ENCODE measurements at regions not wholly inside any gene's neighbourhood (a gene's known extent, or its start where the extent isn't known, plus 50 kb on each side); places are given as distances from the start of the nearest gene placed in this dataset.
"Not testable (repeated sequence)": the region's sequence is repeated elsewhere in the genome, so short reads cannot be mapped to it uniquely, and the experiment has no call there.

GRCh38 chr14:45621731-45622130 is 368.7 kb upstream of the MIS18BP1 start:
- no peak for DNase-seq (ENCODE audit: low read depth, low spot score)

GRCh38 chr14:45619831-45620230 is 366.8 kb upstream of the MIS18BP1 start:
- DNase-seq (ENCODE audit: low read depth, low spot score), result no peak

GRCh38 chr14:45610318-45610717 is 357.3 kb upstream of the MIS18BP1 start:
- no peak for DNase-seq (ENCODE audit: low read depth, low spot score)

- no peak for DNase-seq (ENCODE audit: low read depth, low spot score)
Measured at GRCh38 chr14:45587142-45587541, 334.1 kb upstream of the MIS18BP1 start.

GRCh38 chr14:45559626-45560025 is 306.6 kb upstream of the MIS18BP1 start:
- no peak for DNase-seq (ENCODE audit: low read depth, low spot score)

GRCh38 chr14:45558183-45558582 is 305.2 kb upstream of the MIS18BP1 start:
- DNase-seq (ENCODE audit: low read depth, low spot score), result no peak

GRCh38 chr14:45553981-45554380 is 301.0 kb upstream of the MIS18BP1 start:
- no peak for DNase-seq (ENCODE audit: low read depth, low spot score)

- DNase-seq (ENCODE audit: low read depth, low spot score), result not testable (repeated sequence)
Measured at GRCh38 chr14:45551240-45551820, 298.3 kb upstream of the MIS18BP1 start.

- DNase-seq (ENCODE audit: low read depth, low spot score), result no peak
Measured at GRCh38 chr14:45531022-45531421, 278.0 kb upstream of the MIS18BP1 start.

GRCh38 chr14:45526715-45527549 is 273.9 kb upstream of the MIS18BP1 start:
- DNase-seq (ENCODE audit: low read depth, low spot score), result no peak

GRCh38 chr14:45519766-45520165 is 266.8 kb upstream of the MIS18BP1 start:
- DNase-seq (ENCODE audit: low read depth, low spot score), result no peak

GRCh38 chr14:45492876-45493275 is 239.9 kb upstream of the MIS18BP1 start:
- DNase-seq (ENCODE audit: low read depth, low spot score), result no peak

GRCh38 chr14:45491914-45492313 is 238.9 kb upstream of the MIS18BP1 start:
- no peak for DNase-seq (ENCODE audit: low read depth, low spot score)

GRCh38 chr14:45486599-45486998 is 233.6 kb upstream of the MIS18BP1 start:
- no peak for DNase-seq (ENCODE audit: low read depth, low spot score)

- no peak for DNase-seq (ENCODE audit: low read depth, low spot score)
Measured at GRCh38 chr14:45467023-45467422, 214.0 kb upstream of the MIS18BP1 start.

GRCh38 chr14:45434221-45434620 is 181.2 kb upstream of the MIS18BP1 start:
- DNase-seq (ENCODE audit: low read depth, low spot score), result no peak

GRCh38 chr14:45426685-45427282 is 173.8 kb upstream of the MIS18BP1 start:
- DNase-seq (ENCODE audit: low read depth, low spot score), result no peak

GRCh38 chr14:45406942-45407341 is 153.9 kb upstream of the MIS18BP1 start:
- DNase-seq (ENCODE audit: low read depth, low spot score), result no peak

GRCh38 chr14:45400950-45401640 is 148.1 kb upstream of the MIS18BP1 start:
- DNase-seq (ENCODE audit: low read depth, low spot score), result no peak

GRCh38 chr14:45400509-45400908 is 147.5 kb upstream of the MIS18BP1 start:
- no peak for DNase-seq (ENCODE audit: low read depth, low spot score)

GRCh38 chr14:45381091-45381490 is 128.1 kb upstream of the MIS18BP1 start:
- no peak for DNase-seq (ENCODE audit: low read depth, low spot score)

GRCh38 chr14:45377166-45377565 is 124.2 kb upstream of the MIS18BP1 start:
- no peak for DNase-seq (ENCODE audit: low read depth, low spot score)
